D341Med (cell line): ENCODE measurements at regions not wholly inside any gene's neighbourhood (a gene's known extent, or its start where the extent isn't known, plus 50 kb on each side); places are given as distances from the start of the nearest gene placed in this dataset.
A peak's percentile ranks its signal among the peaks of the same experiment; 100 is the strongest.

ENCODE experiments used
- DNase-seq: peaks from one replicate; pipeline ENCODE4 v3.0.0; 2012; ENCODE audit warnings: low spot score

- no peak for DNase-seq
These were observed 129.8 kb upstream of the CPM start for GRCh38 chr12:69062621-69063237.

GRCh38 chr12:69064734-69065443 lies 131.9 kb upstream of the CPM start:
- DNase-seq, result no peak

- DNase-seq, result no peak
These were observed 132.8 kb upstream of the CPM start for GRCh38 chr12:69065775-69066174.

- no peak for DNase-seq
These were observed 133.8 kb upstream of the CPM start for GRCh38 chr12:69066492-69067373.

- DNase-seq, result no peak
These were observed 134.7 kb upstream of the CPM start for GRCh38 chr12:69067713-69068112.

- no peak for DNase-seq
These were observed 135.5 kb upstream of the CPM start for GRCh38 chr12:69068448-69068847.

- no peak for DNase-seq
These were observed 136.5 kb upstream of the CPM start for GRCh38 chr12:69069479-69069878.

GRCh38 chr12:69070319-69071090 lies 137.5 kb upstream of the CPM start:
- DNase-seq, result peak; percentile 81

GRCh38 chr12:69071091-69071370 lies 138.1 kb upstream of the CPM start:
- DNase-seq, result no peak

- DNase-seq, result no peak
These were observed 140.1 kb upstream of the CPM start for GRCh38 chr12:69073035-69073434.

- no peak for DNase-seq
These were observed 141.8 kb upstream of the CPM start for GRCh38 chr12:69074556-69075349.

- no peak for DNase-seq
These were observed 150.7 kb upstream of the CPM start for GRCh38 chr12:69083689-69084088.

GRCh38 chr12:69084816-69085378 lies 151.9 kb upstream of the CPM start:
- no peak for DNase-seq

- no peak for DNase-seq
These were observed 152.9 kb upstream of the CPM start for GRCh38 chr12:69085852-69086251.

GRCh38 chr12:69087986-69088385 lies 151.4 kb upstream of the CPSF6 start:
- DNase-seq, result no peak

GRCh38 chr12:69090722-69091121 lies 148.6 kb upstream of the CPSF6 start:
- DNase-seq, result no peak

- no peak for DNase-seq
These were observed 147.8 kb upstream of the CPSF6 start for GRCh38 chr12:69091442-69092017.

- DNase-seq, result no peak
These were observed 147.2 kb upstream of the CPSF6 start for GRCh38 chr12:69092137-69092536.

GRCh38 chr12:69094606-69095216 lies 144.7 kb upstream of the CPSF6 start:
- DNase-seq, result no peak

- DNase-seq, result peak; percentile 60
These were observed 143.4 kb upstream of the CPSF6 start for GRCh38 chr12:69095765-69096477.
